OCI-LY3 (cell line): ENCODE measurements at regions not wholly inside any gene's neighbourhood (a gene's known extent, or its start where the extent isn't known, plus 50 kb on each side); places are given as distances from the start of the nearest gene placed in this dataset.

Experiments used
- H2AFZ ChIP-seq: fragments of 200-600, 300-600 bp; shearing (Covaris generic); 2 replicates; pipeline ENCODE4 v1.6.0; 2014; ENCODE audit warnings: antibody characterized with exemption, low read depth, low read length
- H3K27ac ChIP-seq: fragments of 200-600, 300-600 bp; sonication (generic); 2 replicates; pipeline ENCODE4 v1.5.1; 2014; ENCODE audit warnings: mild to moderate bottlenecking, low read length, moderate library complexity, mixed read lengths
- H3K27me3 ChIP-seq: fragments of 200-600, 300-600 bp; sonication (generic); 2 replicates; pipeline ENCODE4 v1.6.1; 2014; ENCODE audit warnings: low read depth, low read length, mixed read lengths
- H3K36me3 ChIP-seq: fragments of 200-600, 300-600 bp; sonication (generic); replicated peaks from 2 replicates; pipeline ENCODE3; 2014; ENCODE audit warnings: low read depth, low read length, mixed read lengths
- H3K4me1 ChIP-seq: fragments of 300-600, 200-600 bp; sonication (generic); 2 replicates; pipeline ENCODE4 v1.6.1; 2014; ENCODE audit warnings: low read length, mixed read lengths
- H3K4me2 ChIP-seq: fragments of 200-600, 300-600 bp; sonication (generic); 2 replicates; pipeline ENCODE4 v1.6.1; 2014; ENCODE audit warnings: low read length, mixed read lengths
- H3K4me3 ChIP-seq: fragments of 300-600, 200-600 bp; sonication (generic); 2 replicates; pipeline ENCODE4 v1.5.1; 2014; ENCODE audit warnings: antibody characterized with exemption, mild to moderate bottlenecking, low read length, moderate library complexity
- H3K79me2 ChIP-seq: fragments of 300-600, 200-600 bp; shearing (Covaris generic); 2 replicates; pipeline ENCODE4 v1.6.1; 2014; ENCODE audit warnings: mild to moderate bottlenecking, low read length, mixed read lengths
- H3K9ac ChIP-seq: fragments of 300-600, 200-600 bp; shearing (Covaris generic); 2 replicates; pipeline ENCODE4 v1.6.0; 2014; ENCODE audit warnings: mild to moderate bottlenecking, low read length, moderate library complexity
- H3K9me3 ChIP-seq: fragments of 200-600, 300-600 bp; shearing (Covaris generic); 2 replicates; pipeline ENCODE4 v1.6.1; 2014; ENCODE audit warnings: low read length, mixed read lengths; ENCODE audit not compliant: insufficient read depth
- H4K20me1 ChIP-seq: fragments of 200-600, 300-600 bp; sonication (generic); 2 replicates; pipeline ENCODE4 v1.6.1; 2016; ENCODE audit warnings: low read length, mixed read lengths; ENCODE audit not compliant: insufficient read depth
- EZH2phosphoT487 ChIP-seq: fragments of 200-600 bp; shearing (Covaris generic); IDR thresholded peaks from 2 replicates; pipeline ENCODE4 v1.6.1; 2018; ENCODE audit warnings: antibody characterized with exemption, mixed run types, low read depth
- TF ChIP-seq, protein P1 (sequence below): fragments of 200-600, 300-600 bp; sonication (generic); IDR thresholded peaks from 2 replicates; pipeline ENCODE4 v1.5.1; 2014; ENCODE audit warnings: antibody characterized with exemption, low read length, low read depth

DNA sequence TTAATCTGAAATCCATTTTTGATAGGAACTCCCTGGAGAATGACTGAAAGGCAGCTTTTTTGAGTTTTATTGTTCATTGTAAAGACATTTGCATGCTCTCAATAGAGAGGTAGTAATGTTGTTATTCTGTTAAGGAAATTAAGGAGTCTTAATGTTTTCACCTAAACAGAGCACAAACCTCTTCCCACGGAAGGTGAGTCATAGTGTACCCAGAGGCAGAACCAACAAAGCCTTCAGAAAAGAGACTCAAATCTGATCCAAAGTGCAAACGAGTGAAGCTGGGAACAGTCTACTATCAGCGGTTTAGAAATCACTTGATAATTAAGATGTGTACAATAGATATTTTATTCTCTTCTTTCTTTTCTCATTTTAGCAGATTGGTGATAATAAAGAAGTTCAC lies 470.5 kb downstream of the PLK2 start:
- Histone ChIP-seq H3K4me2 (no peak overlapping the region), H4K20me1 (no peaks in the 10 kb centered on the region), H2AFZ (no peak overlapping the region), H3K27ac (no peak overlapping the region), H3K4me1 (no peaks in the 10 kb centered on the region), H3K9me3 (no peaks in the 10 kb centered on the region), H3K4me3 (no peak overlapping the region), H3K36me3 (no peaks in the 10 kb centered on the region), H3K79me2 (no peaks in the 10 kb centered on the region), H3K9ac (no peak overlapping the region), H3K27me3 (no peaks in the 10 kb centered on the region)
- no peak for TF ChIP-seq EZH2phosphoT487
- TF ChIP-seq, protein P1, sequence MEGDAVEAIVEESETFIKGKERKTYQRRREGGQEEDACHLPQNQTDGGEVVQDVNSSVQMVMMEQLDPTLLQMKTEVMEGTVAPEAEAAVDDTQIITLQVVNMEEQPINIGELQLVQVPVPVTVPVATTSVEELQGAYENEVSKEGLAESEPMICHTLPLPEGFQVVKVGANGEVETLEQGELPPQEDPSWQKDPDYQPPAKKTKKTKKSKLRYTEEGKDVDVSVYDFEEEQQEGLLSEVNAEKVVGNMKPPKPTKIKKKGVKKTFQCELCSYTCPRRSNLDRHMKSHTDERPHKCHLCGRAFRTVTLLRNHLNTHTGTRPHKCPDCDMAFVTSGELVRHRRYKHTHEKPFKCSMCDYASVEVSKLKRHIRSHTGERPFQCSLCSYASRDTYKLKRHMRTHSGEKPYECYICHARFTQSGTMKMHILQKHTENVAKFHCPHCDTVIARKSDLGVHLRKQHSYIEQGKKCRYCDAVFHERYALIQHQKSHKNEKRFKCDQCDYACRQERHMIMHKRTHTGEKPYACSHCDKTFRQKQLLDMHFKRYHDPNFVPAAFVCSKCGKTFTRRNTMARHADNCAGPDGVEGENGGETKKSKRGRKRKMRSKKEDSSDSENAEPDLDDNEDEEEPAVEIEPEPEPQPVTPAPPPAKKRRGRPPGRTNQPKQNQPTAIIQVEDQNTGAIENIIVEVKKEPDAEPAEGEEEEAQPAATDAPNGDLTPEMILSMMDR: no peak

DNA sequence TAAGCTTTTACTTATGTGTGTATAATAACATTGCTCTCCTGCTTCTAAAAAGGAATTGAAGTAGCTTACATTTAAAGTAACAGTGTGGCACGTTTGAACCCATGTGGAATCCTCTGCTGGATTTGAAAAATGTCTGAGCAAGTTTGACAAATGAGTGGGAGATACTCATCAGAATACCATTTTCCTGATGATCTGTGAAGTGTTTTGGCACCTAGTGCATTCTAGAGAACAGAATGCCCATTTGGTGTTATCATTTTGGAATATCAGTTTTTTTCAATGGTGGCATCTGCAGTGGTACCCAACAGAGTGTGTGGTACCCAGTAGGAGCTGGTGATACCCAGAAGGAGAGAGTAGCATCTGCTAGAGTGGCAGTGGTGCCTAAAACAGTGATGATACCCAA lies 471.1 kb downstream of the PLK2 start:
- no peak for TF ChIP-seq EZH2phosphoT487
- TF ChIP-seq, protein P1: no peak
- Histone ChIP-seq H3K27ac (no peak overlapping the region), H3K4me1 (no peaks in the 10 kb centered on the region), H3K9ac (no peak overlapping the region), H4K20me1 (no peaks in the 10 kb centered on the region), H3K4me2 (no peak overlapping the region), H3K27me3 (no peaks in the 10 kb centered on the region), H3K36me3 (no peaks in the 10 kb centered on the region), H3K4me3 (no peak overlapping the region), H3K9me3 (no peaks in the 10 kb centered on the region), H3K79me2 (no peaks in the 10 kb centered on the region), H2AFZ (no peak overlapping the region)

- H3K4me3 ChIP-seq: no peak overlapping the region
- no peaks in the 10 kb centered on the region for H3K27me3 ChIP-seq
- no peak overlapping the region for H3K27ac ChIP-seq
- no peaks in the 10 kb centered on the region for H3K9me3 ChIP-seq
- no peak overlapping the region for H3K9ac ChIP-seq
- no peaks in the 10 kb centered on the region for H3K4me1 ChIP-seq
- no peak for TF ChIP-seq EZH2phosphoT487
- TF ChIP-seq, protein P1: no peak
- no peaks in the 10 kb centered on the region for H3K79me2 ChIP-seq
- no peaks in the 10 kb centered on the region for H3K36me3 ChIP-seq
- no peak overlapping the region for H2AFZ ChIP-seq
- no peaks in the 10 kb centered on the region for H4K20me1 ChIP-seq
- no peak overlapping the region for H3K4me2 ChIP-seq
Measured at GRCh38 chr5:57987552-57987951, 472.3 kb downstream of the PLK2 start.

DNA sequence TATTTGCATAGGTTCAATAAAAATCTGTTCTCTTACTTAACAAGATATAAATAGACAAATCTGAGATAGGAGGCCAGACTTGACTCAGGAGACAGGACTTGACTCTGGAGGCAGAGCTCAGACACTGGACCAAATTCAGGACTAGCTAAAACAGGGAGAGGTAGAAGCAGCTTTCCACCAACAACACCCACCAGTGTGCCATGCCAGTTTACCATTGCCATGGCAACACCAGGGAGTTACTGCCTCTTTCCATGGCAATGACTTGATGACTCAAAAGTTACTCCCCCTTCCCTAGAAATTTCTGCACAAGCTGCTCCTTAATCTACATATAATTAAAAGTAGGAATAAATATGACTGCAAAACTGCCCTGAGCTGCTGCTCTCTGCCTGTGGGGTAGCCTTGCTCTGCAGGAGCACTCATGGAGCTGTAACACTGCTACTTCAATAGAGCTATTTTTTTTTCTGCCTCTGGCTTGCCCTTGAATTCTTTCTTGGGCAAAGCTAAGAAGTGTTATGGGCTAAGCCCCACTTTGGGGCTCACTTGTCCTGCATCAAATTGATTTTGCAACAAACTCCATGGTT lies 473.0 kb downstream of the PLK2 start:
- no peaks in the 10 kb centered on the region for H3K27me3 ChIP-seq
- H3K4me2 ChIP-seq: no peak overlapping the region
- H3K9ac ChIP-seq: no peak overlapping the region
- no peaks in the 10 kb centered on the region for H3K4me1 ChIP-seq
- H2AFZ ChIP-seq: no peak overlapping the region
- H3K79me2 ChIP-seq: no peaks in the 10 kb centered on the region
- no peak overlapping the region for H3K4me3 ChIP-seq
- H4K20me1 ChIP-seq: no peaks in the 10 kb centered on the region
- H3K36me3 ChIP-seq: no peaks in the 10 kb centered on the region
- TF ChIP-seq EZH2phosphoT487: no peak
- TF ChIP-seq, protein P1: no peak
- no peaks in the 10 kb centered on the region for H3K9me3 ChIP-seq
- H3K27ac ChIP-seq: no peak overlapping the region
